K562 (cell line): ENCODE measurements at regions not wholly inside any gene's neighbourhood (a gene's known extent, or its start where the extent isn't known, plus 50 kb on each side); places are given as distances from the start of the nearest gene placed in this dataset.

Experiments used
- ATAC-seq: fragments of 200-7000 bp; cut with Tn5 transposase; 3 replicates; pipeline ENCODE4 v1.9.1; 2020; ENCODE audit warnings: moderate library complexity
- BruUV-seq: library from RNA; stranded (reverse); fragments of 400-500 nt; replicated peaks from 2 replicates; lab custom pipeline; 2021; lab: Mats Ljungman, UMichigan
- CTCF ChIA-PET: fragments of 300-600 bp; formaldehyde crosslinking; extraction: SDS; loops from one replicate; lab custom pipeline; 2021; ENCODE audit warnings: low intra/inter-chr PET ratio; lab: Yijun Ruan, JAX
- POLR2A ChIA-PET: fragments of 300-600, 350-650 bp; sonication (Branson Sonifier 250); formaldehyde crosslinking; extraction: SDS; loops from one replicate; lab custom pipeline; 2021; ENCODE audit warnings: antibody characterized with exemption, inconsistent platforms; lab: Yijun Ruan, JAX
- DNase-seq, 4 experiments: peaks; one replicate each; pipeline versions ENCODE4 v3.0.0 to v3.0.0-alpha.2; 2011 to 2018; ENCODE audit warnings: low spot score in 3 of 4, mixed read lengths in 3 of 4; ENCODE audit errors: extremely low read depth in 1 of 4
- FAIRE-seq: peaks from 2 replicates; lab custom pipeline; 2011; peaks lifted over from hg19 to GRCh38; lab: Jason Lieb, UNC
- H2AFZ ChIP-seq: 2 replicates; pipeline ENCODE4 v1.6.0; 2011; ENCODE audit warnings: low read depth, low read length, control low read depth, inconsistent platforms
- H3K27ac ChIP-seq: fragments of 200-600 bp; 3 replicates; pipeline ENCODE4 v1.8.0; 2011; ENCODE audit warnings: low read depth, mild to moderate bottlenecking, control low read depth, inconsistent platforms, low read length, moderate library complexity, mixed read lengths; ENCODE audit errors: extremely low read depth
- H3K27me3 ChIP-seq, 2 experiments: fragments of 300-600 bp in 1 of 2; 2 replicates in 1 of 2; 3 replicates in 1 of 2; pipeline versions ENCODE4 v1.6.0 to v1.8.0; 2011; ENCODE audit warnings: inconsistent platforms in 2 of 2, low read length in 2 of 2, mild to moderate bottlenecking in 1 of 2, mixed read lengths in 1 of 2, moderate library complexity in 1 of 2; ENCODE audit not compliant: control insufficient read depth in 2 of 2, insufficient read depth in 2 of 2
- H3K36me3 ChIP-seq: fragments of 300-600 bp; 3 replicates; pipeline ENCODE4 v1.8.0; 2011; ENCODE audit warnings: mild to moderate bottlenecking, low read length, inconsistent platforms; ENCODE audit not compliant: control insufficient read depth, insufficient read depth
- H3K4me1 ChIP-seq, 2 experiments: fragments of 200-600 bp in 1 of 2; replicated peaks in 1 of 2; 2 replicates in 1 of 2; 3 replicates in 1 of 2; pipeline versions ENCODE4 v1.5.1 to v1.8.0; 2011; ENCODE audit warnings: inconsistent platforms in 2 of 2, low read length in 2 of 2, mild to moderate bottlenecking in 1 of 2, mixed read lengths in 1 of 2, moderate library complexity in 1 of 2; ENCODE audit not compliant: control insufficient read depth in 2 of 2, insufficient read depth in 2 of 2
- H3K4me2 ChIP-seq: 2 replicates; pipeline ENCODE4 v1.6.1; 2011; ENCODE audit warnings: low read length, control low read depth, inconsistent platforms, mixed read lengths; ENCODE audit not compliant: insufficient read depth
- H3K4me3 ChIP-seq: fragments of 200-600 bp; sonication (generic), shearing (Covaris generic); 2 replicates; pipeline ENCODE4 v1.5.1; 2016; ENCODE audit warnings: control low read depth, inconsistent platforms
- H3K79me2 ChIP-seq: fragments of 200-600 bp; 3 replicates; pipeline ENCODE4 v1.8.0; 2011; ENCODE audit warnings: low read length, inconsistent platforms; ENCODE audit not compliant: control insufficient read depth, insufficient read depth
- H3K9ac ChIP-seq, 2 experiments: 2 replicates each; pipeline versions ENCODE4 v1.6.0 to v1.6.1; 2011; ENCODE audit warnings: low read depth in 2 of 2, low read length in 2 of 2, control low read depth in 1 of 2, inconsistent platforms in 1 of 2, mild to moderate bottlenecking in 1 of 2, mixed read lengths in 1 of 2; ENCODE audit not compliant: insufficient read depth in 1 of 2
- H3K9me1 ChIP-seq: one replicate; pipeline ENCODE4 v1.6.0; 2011; ENCODE audit warnings: inconsistent platforms, mild to moderate bottlenecking, low read length, moderate library complexity; ENCODE audit not compliant: control insufficient read depth, insufficient read depth
- H3K9me3 ChIP-seq: replicated peaks from 2 replicates; pipeline ENCODE4 v1.5.1; 2011; ENCODE audit warnings: low read depth, low read length, inconsistent platforms; ENCODE audit not compliant: control insufficient read depth, insufficient read depth
- H4K20me1 ChIP-seq: replicated peaks from 2 replicates; pipeline ENCODE4 v1.6.1; 2011; ENCODE audit warnings: low read length, inconsistent platforms, mixed read lengths; ENCODE audit not compliant: control insufficient read depth, insufficient read depth
- ASH1L ChIP-seq: fragments of 450-650 bp; IDR thresholded peaks from 2 replicates; pipeline ENCODE4 v1.6.1; 2018; ENCODE audit warnings: borderline replicate concordance, mild to moderate bottlenecking, low read depth; ENCODE audit not compliant: partially characterized antibody
- KLF1 ChIP-seq: fragments of 450-650 bp; IDR thresholded peaks from 2 replicates; pipeline ENCODE4 v1.6.1; 2016; ENCODE audit warnings: missing genetic modification characterization, missing compliant biosample characterization
- POU5F1 ChIP-seq: fragments of 150-350 bp; IDR thresholded peaks from 2 replicates; pipeline ENCODE4 v1.6.1; 2014; ENCODE audit warnings: borderline replicate concordance, low read length, low read depth, mild to moderate bottlenecking; ENCODE audit not compliant: partially characterized antibody
- PRPF4 ChIP-seq: fragments of 200-400 bp; formaldehyde crosslinking; IDR thresholded peaks from one replicate; pipeline ENCODE4 v1.6.1; 2017; ENCODE audit warnings: low read length, low read depth, mild to moderate bottlenecking; ENCODE audit not compliant: insufficient read depth, poor library complexity, severe bottlenecking
- RBFOX2 ChIP-seq: fragments of 200-400 bp; formaldehyde crosslinking; IDR thresholded peaks from 2 replicates; pipeline ENCODE4 v1.6.1; 2017; ENCODE audit warnings: low read depth, mild to moderate bottlenecking, low read length, moderate library complexity
- TCFL5 ChIP-seq: fragments of 250-450 bp; sonication (Bioruptor Pico); conservative IDR thresholded peaks from 2 replicates; pipeline ENCODE4 v1.6.1; 2021; ENCODE audit warnings: mild to moderate bottlenecking, moderate library complexity, matching md5 sums
- ZNF124 ChIP-seq: sonication (generic); formaldehyde crosslinking; IDR thresholded peaks from 2 replicates; pipeline ENCODE4 v1.8.1; 2022; ENCODE audit warnings: missing genetic modification reagents
- ZNF407 ChIP-seq: fragments of 450-650 bp; IDR thresholded peaks from 2 replicates; pipeline ENCODE4 v1.6.1; 2016; ENCODE audit warnings: low read depth
- ZNF431 ChIP-seq: sonication (generic); formaldehyde crosslinking; IDR thresholded peaks from 2 replicates; pipeline ENCODE4 v1.8.0; 2022; ENCODE audit warnings: mild to moderate bottlenecking, missing genetic modification reagents
- ZNF699 ChIP-seq: fragments of 250-450 bp; sonication (Bioruptor Pico); IDR thresholded peaks from 2 replicates; pipeline ENCODE4 v1.8.0; 2021; ENCODE audit warnings: mild to moderate bottlenecking, moderate library complexity; ENCODE audit not compliant: insufficient replicate concordance
- in situ Hi-C: fragments of 300-500 bp; cut with MboI; formaldehyde crosslinking; loops from 4 replicates; pipeline ENCODE4 v1.15.0; 2018; ENCODE audit warnings: inconsistent platforms, mixed read lengths
- intact Hi-C: fragments of 100-400 bp; cut with micrococcal nuclease; formaldehyde crosslinking; loops from 2 replicates; pipeline ENCODE4 v1.14.2; 2022
- TF ChIP-seq, protein P1 (sequence below), 2 experiments: fragments of 450-650 bp in 1 of 2; IDR thresholded peaks; 2 replicates each; pipeline ENCODE4 v1.6.1; 2011 to 2017; ENCODE audit warnings: low read depth in 2 of 2, antibody characterized with exemption in 1 of 2, borderline replicate concordance in 1 of 2, low read length in 1 of 2, mild to moderate bottlenecking in 1 of 2, mixed read lengths in 1 of 2; ENCODE audit not compliant: control insufficient read depth in 1 of 2
- TF ChIP-seq, protein P2 (sequence below): fragments of 250-450 bp; sonication (Bioruptor Pico); IDR thresholded peaks from 2 replicates; pipeline ENCODE4 v1.8.0; 2021; ENCODE audit warnings: moderate library complexity, mild to moderate bottlenecking, inconsistent platforms

GRCh38 chr12:92493816-92494215 is 209.0 kb upstream of the PLEKHG7 start:
- no peak overlapping the region for H3K27ac ChIP-seq
- intact Hi-C loops: no loop called here
- no peaks in the 10 kb centered on the region for H3K9me1 ChIP-seq
- H4K20me1 ChIP-seq: no peaks in the 10 kb centered on the region
- in situ Hi-C loops: no loop called here
- H2AFZ ChIP-seq: no peak overlapping the region
- DNase-seq (no peak), FAIRE-seq (no peak), ATAC-seq (no peak)
- H3K4me3 ChIP-seq: no peak overlapping the region
- POLR2A ChIA-PET: interaction anchor here (0.9 kb wide), 1 partner anchor 49 kb away, joined by 3 read pairs; no protein-coding TSS in a partner anchor
- no peaks in the 10 kb centered on the region for H3K9me3 ChIP-seq
- no peaks in the 10 kb centered on the region for H3K36me3 ChIP-seq
- no peaks in the 10 kb centered on the region; a peak in 1 of 5 replicates for H3K4me1 ChIP-seq
- H3K79me2 ChIP-seq: no peaks in the 10 kb centered on the region
- H3K9ac ChIP-seq: no peak overlapping the region
- H3K4me2 ChIP-seq: no peak overlapping the region
- CTCF ChIA-PET: no interaction called here
- H3K27me3 ChIP-seq: no peaks in the 10 kb centered on the region
- BruUV-seq: no TSS peak
- TF ChIP-seq, protein P1, sequence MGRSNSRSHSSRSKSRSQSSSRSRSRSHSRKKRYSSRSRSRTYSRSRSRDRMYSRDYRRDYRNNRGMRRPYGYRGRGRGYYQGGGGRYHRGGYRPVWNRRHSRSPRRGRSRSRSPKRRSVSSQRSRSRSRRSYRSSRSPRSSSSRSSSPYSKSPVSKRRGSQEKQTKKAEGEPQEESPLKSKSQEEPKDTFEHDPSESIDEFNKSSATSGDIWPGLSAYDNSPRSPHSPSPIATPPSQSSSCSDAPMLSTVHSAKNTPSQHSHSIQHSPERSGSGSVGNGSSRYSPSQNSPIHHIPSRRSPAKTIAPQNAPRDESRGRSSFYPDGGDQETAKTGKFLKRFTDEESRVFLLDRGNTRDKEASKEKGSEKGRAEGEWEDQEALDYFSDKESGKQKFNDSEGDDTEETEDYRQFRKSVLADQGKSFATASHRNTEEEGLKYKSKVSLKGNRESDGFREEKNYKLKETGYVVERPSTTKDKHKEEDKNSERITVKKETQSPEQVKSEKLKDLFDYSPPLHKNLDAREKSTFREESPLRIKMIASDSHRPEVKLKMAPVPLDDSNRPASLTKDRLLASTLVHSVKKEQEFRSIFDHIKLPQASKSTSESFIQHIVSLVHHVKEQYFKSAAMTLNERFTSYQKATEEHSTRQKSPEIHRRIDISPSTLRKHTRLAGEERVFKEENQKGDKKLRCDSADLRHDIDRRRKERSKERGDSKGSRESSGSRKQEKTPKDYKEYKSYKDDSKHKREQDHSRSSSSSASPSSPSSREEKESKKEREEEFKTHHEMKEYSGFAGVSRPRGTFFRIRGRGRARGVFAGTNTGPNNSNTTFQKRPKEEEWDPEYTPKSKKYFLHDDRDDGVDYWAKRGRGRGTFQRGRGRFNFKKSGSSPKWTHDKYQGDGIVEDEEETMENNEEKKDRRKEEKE (IDR thresholded peaks at IDR 0.05; ENCODE audit: borderline replicate concordance in 1 of 2, control insufficient read depth in 1 of 2, low read depth in 2 of 2, low read length in 1 of 2): no peak
- no peak for TF ChIP-seq ZNF407
- no peak for TF ChIP-seq KLF1 (tag)
- no peak for TF ChIP-seq ASH1L
- TF ChIP-seq POU5F1: no peak
- no peak for TF ChIP-seq TCFL5 (CRISPR knock-in tag)
- no peak for TF ChIP-seq ZNF124 (CRISPR knock-in tag)
- no peak for TF ChIP-seq ZNF699 (CRISPR knock-in tag)
- TF ChIP-seq RBFOX2: no peak
- TF ChIP-seq PRPF4: no peak
- TF ChIP-seq, protein P2, sequence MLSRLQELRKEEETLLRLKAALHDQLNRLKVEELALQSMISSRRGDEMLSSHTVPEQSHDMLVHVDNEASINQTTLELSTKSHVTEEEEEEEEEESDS (CRISPR knock-in tag): no peak
- no peak for TF ChIP-seq ZNF431 (CRISPR knock-in tag)
